HG03460 (cell line): ENCODE measurements at regions not wholly inside any gene's neighbourhood (a gene's known extent, or its start where the extent isn't known, plus 50 kb on each side); places are given as distances from the start of the nearest gene placed in this dataset.
A peak's percentile ranks its signal among the peaks of the same experiment; 100 is the strongest.

ENCODE experiments used
- ATAC-seq: cut with Tn5 transposase; IDR thresholded peaks from one replicate; pipeline ENCODE4 v1.9.1; 2021; ENCODE audit not compliant: unreplicated experiment

GRCh38 chr15:46685096-46685495 lies 1032.2 kb upstream of the SEMA6D start:
- no peak for ATAC-seq

GRCh38 chr15:46685681-46686080 lies 1031.6 kb upstream of the SEMA6D start:
- ATAC-seq, result no peak

- no peak for ATAC-seq
These were observed 1021.0 kb upstream of the SEMA6D start for GRCh38 chr15:46696281-46696680.

- no peak for ATAC-seq
These were observed 1016.0 kb upstream of the SEMA6D start for GRCh38 chr15:46701346-46701745.

- no peak for ATAC-seq
These were observed 1015.4 kb upstream of the SEMA6D start for GRCh38 chr15:46701896-46702295.

GRCh38 chr15:46703020-46703861 lies 1014.1 kb upstream of the SEMA6D start:
- peak; percentile 70 for ATAC-seq

GRCh38 chr15:46703871-46704637 lies 1013.3 kb upstream of the SEMA6D start:
- ATAC-seq, result peak; percentile 57

- ATAC-seq, result no peak
These were observed 1009.9 kb upstream of the SEMA6D start for GRCh38 chr15:46707452-46707851.

- ATAC-seq, result no peak
These were observed 1009.1 kb upstream of the SEMA6D start for GRCh38 chr15:46708226-46708625.

GRCh38 chr15:46709460-46710083 lies 1007.7 kb upstream of the SEMA6D start:
- no peak for ATAC-seq

GRCh38 chr15:46710401-46710960 lies 1006.8 kb upstream of the SEMA6D start:
- no peak for ATAC-seq

- no peak for ATAC-seq
These were observed 1004.3 kb upstream of the SEMA6D start for GRCh38 chr15:46713045-46713444.

GRCh38 chr15:46714950-46715349 lies 1002.4 kb upstream of the SEMA6D start:
- ATAC-seq, result no peak

- no peak for ATAC-seq
These were observed 994.0 kb upstream of the SEMA6D start for GRCh38 chr15:46723308-46723707.

- no peak for ATAC-seq
These were observed 985.2 kb upstream of the SEMA6D start for GRCh38 chr15:46732060-46732459.

GRCh38 chr15:46735115-46735514 lies 982.2 kb upstream of the SEMA6D start:
- ATAC-seq, result no peak

GRCh38 chr15:46751303-46751702 lies 966.0 kb upstream of the SEMA6D start:
- ATAC-seq, result no peak

- ATAC-seq, result no peak
These were observed 963.4 kb upstream of the SEMA6D start for GRCh38 chr15:46753946-46754345.

- no peak for ATAC-seq
These were observed 954.2 kb upstream of the SEMA6D start for GRCh38 chr15:46763091-46763490.

GRCh38 chr15:46764851-46765250 lies 952.5 kb upstream of the SEMA6D start:
- ATAC-seq, result no peak

GRCh38 chr15:46766021-46766420 lies 951.3 kb upstream of the SEMA6D start:
- ATAC-seq, result no peak
